Panc1 (cell line): ENCODE measurements at regions not wholly inside any gene's neighbourhood (a gene's known extent, or its start where the extent isn't known, plus 50 kb on each side); places are given as distances from the start of the nearest gene placed in this dataset. TPM values are rescaled to one million over a fixed set of nuclear protein-coding genes. Genes with fewer than 3 reads are reported as not detected.

ENCODE experiments used
- ATAC-seq: fragments of 200-7000 bp; cut with Tn5 transposase; 2 replicates; pipeline ENCODE4 v1.9.1; 2020; ENCODE audit warnings: mild to moderate bottlenecking, moderate library complexity
- BruUV-seq: library from RNA; stranded (reverse); fragments of 400-500 nt; replicated peaks from 2 replicates; lab custom pipeline; 2021; lab: Mats Ljungman, UMichigan
- CTCF ChIA-PET: fragments of 300-600 bp; sonication (Branson Sonifier 250); formaldehyde crosslinking; loops from one replicate; lab custom pipeline; 2022; ENCODE audit warnings: antibody characterized with exemption; lab: Charles Lee
- POLR2A ChIA-PET: fragments of 300-600 bp; sonication (Branson Sonifier 250); formaldehyde crosslinking; loops from one replicate; lab custom pipeline; 2022; ENCODE audit warnings: antibody characterized with exemption; lab: Charles Lee
- DNase-seq: peaks from one replicate; pipeline ENCODE4 v3.0.0-alpha.2; 2010; ENCODE audit warnings: low read depth, low spot score
- H3K27ac ChIP-seq: 2 replicates; pipeline ENCODE4 v1.5.1; 2011; ENCODE audit warnings: mild to moderate bottlenecking, low read length, inconsistent platforms
- H3K27me3 ChIP-seq: fragments of 200-500 bp; sonication (Bioruptor generic); 2 replicates; pipeline ENCODE4 v1.6.0; 2014; ENCODE audit warnings: low read length, inconsistent platforms; ENCODE audit not compliant: control insufficient read depth, insufficient read depth
- H3K36me3 ChIP-seq: fragments of 200-500 bp; sonication (Bioruptor generic); 2 replicates; pipeline ENCODE4 v1.5.1; 2014; ENCODE audit warnings: inconsistent platforms, mild to moderate bottlenecking, low read length, moderate library complexity; ENCODE audit not compliant: control insufficient read depth, insufficient read depth
- H3K4me1 ChIP-seq: 2 replicates; pipeline ENCODE4 v1.5.1; 2011; ENCODE audit warnings: inconsistent platforms, mild to moderate bottlenecking, low read length, moderate library complexity; ENCODE audit not compliant: control insufficient read depth, insufficient read depth
- H3K4me3 ChIP-seq, 2 experiments: 2 replicates each; pipeline ENCODE4 v1.5.1; 2011 to 2012; ENCODE audit warnings: low read depth in 2 of 2, low read length in 2 of 2, mild to moderate bottlenecking in 2 of 2, inconsistent platforms in 1 of 2, moderate library complexity in 1 of 2
- H3K9me3 ChIP-seq: fragments of 200-500 bp; sonication (Bioruptor generic); 2 replicates; pipeline ENCODE4 v1.5.1; 2014; ENCODE audit warnings: low read depth, mild to moderate bottlenecking, inconsistent platforms, low read length, moderate library complexity; ENCODE audit not compliant: control insufficient read depth, insufficient read depth
- CTCF ChIP-seq: fragments of 450-650 bp; IDR thresholded peaks from 2 replicates; pipeline ENCODE4 v1.5.1; 2017; ENCODE audit warnings: mild to moderate bottlenecking
- POLR2AphosphoS5 ChIP-seq: IDR thresholded peaks from 2 replicates; pipeline ENCODE4 v1.6.1; 2012; ENCODE audit warnings: mild to moderate bottlenecking, low read depth, low read length, moderate library complexity
- REST ChIP-seq, 2 experiments: IDR thresholded peaks; 2 replicates each; pipeline ENCODE4 v1.6.1; 2011 to 2012; ENCODE audit warnings: low read depth in 2 of 2, control low read depth in 1 of 2, low read length in 1 of 2, mild to moderate bottlenecking in 1 of 2, moderate library complexity in 1 of 2; ENCODE audit not compliant: insufficient read depth in 1 of 2
- SIN3A ChIP-seq: IDR thresholded peaks from 2 replicates; pipeline ENCODE4 v1.6.1; 2012; ENCODE audit warnings: low read depth, mild to moderate bottlenecking, low read length, moderate library complexity, borderline replicate concordance; ENCODE audit not compliant: insufficient read depth
- TCF7L2 ChIP-seq: IDR thresholded peaks from 2 replicates; pipeline ENCODE4 v1.6.1; 2011; ENCODE audit warnings: mild to moderate bottlenecking, low read depth, low read length, inconsistent platforms
- in situ Hi-C: cut with HindIII; loops from 2 replicates; pipeline ENCODE4 v1.10.0; 2016; ENCODE audit warnings: low sequenced_read_pairs, low pct_unique_long_range_greater_than_20kb
- intact Hi-C: fragments of 100-400 bp; cut with micrococcal nuclease; formaldehyde crosslinking; loops from one replicate; pipeline ENCODE4 v1.10.0; 2022; ENCODE audit not compliant: unreplicated experiment
- microRNA-seq: library from miRNA; unstranded; fragments of <30 nt; microRNA quantifications from one replicate; pipeline ENCODE4 v1.1.0, GENCODE V29; 2020; ENCODE audit not compliant: unreplicated experiment

GRCh38 chr4:127580891-127581290, 51.9 kb upstream of the INTU start:
- H3K4me1 ChIP-seq, result no peaks in the 10 kb centered on the region
- H3K27ac ChIP-seq, result no peak overlapping the region
- H3K4me3 ChIP-seq, result no peak overlapping the region
- no peak for TF ChIP-seq POLR2AphosphoS5
- no peak for TF ChIP-seq REST (IDR thresholded peaks at IDR 0.05; ENCODE audit: insufficient read depth in 1 of 2, low read depth in 2 of 2, low read length in 1 of 2)
- no peak for TF ChIP-seq CTCF
- no peak for TF ChIP-seq SIN3A
- no peak for TF ChIP-seq TCF7L2
- no peak for DNase-seq
- H3K27me3 ChIP-seq, result no peaks in the 10 kb centered on the region; the same call in 1 of the 2 replicates
- no peak for ATAC-seq
- no TSS peak for BruUV-seq
- intact Hi-C loops, result no loop called here
- H3K36me3 ChIP-seq, result no peaks in the 10 kb centered on the region
- CTCF ChIA-PET, result no interaction called here
- no peaks in the 10 kb centered on the region for H3K9me3 ChIP-seq
- POLR2A ChIA-PET, result no interaction called here
- in situ Hi-C loops, result no loop called here

Small RNA genes lying in the stretch of these regions (microRNA-seq; reads per million reads assigned to microRNA genes)
- gene MIR2054, result not detected
